ENCODE measurements at regions not wholly inside any gene's neighbourhood (a gene's known extent, or its start where the extent isn't known, plus 50 kb on each side); places are given as distances from the start of the nearest gene placed in this dataset.
"Not testable (repeated sequence)": the region's sequence is repeated elsewhere in the genome, so short reads cannot be mapped to it uniquely, and the experiment has no call there.

DNA sequence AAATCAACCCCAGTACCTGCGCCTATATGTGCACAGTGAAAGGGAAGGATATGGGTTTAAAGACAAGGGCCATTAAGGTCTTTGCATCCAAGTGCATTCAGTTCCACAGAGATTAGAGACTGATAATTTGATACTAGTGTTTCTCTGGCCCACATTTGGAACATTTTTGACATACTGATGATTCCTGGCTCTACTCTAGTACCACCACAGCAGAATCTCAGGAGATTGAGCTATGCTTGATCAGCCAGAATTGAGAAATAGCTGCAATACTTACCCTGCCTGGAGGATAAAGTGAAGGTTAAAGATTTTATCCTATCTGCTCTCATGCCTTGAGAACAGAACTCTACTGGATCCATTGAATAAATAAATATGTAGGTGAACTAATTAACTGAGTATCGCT lies 1267.8 kb downstream of the SUCLG1 start:
- Histone ChIP-seq H4K20me1 (ENCODE audit: low read depth, low read length) (no peaks in the 10 kb centered on the region), H3K27me3 (ENCODE audit: low read length) (no peaks in the 10 kb centered on the region), H3K4me3 (ENCODE audit: insufficient read depth, low read length, poor library complexity, severe bottlenecking) (no peak overlapping the region), H3K9ac (ENCODE audit: low read length) (no peak overlapping the region), H3F3A (ENCODE audit: insufficient read depth) (no peaks in the 10 kb centered on the region), H3K9me2 (replicated peaks; ENCODE audit: insufficient read depth, low read length) (no peaks in the 10 kb centered on the region), H3K36me3 (ENCODE audit: low read length) (no peaks in the 10 kb centered on the region), H3K27ac (ENCODE audit: low read depth, low read length) (no peak overlapping the region), H3K79me2 (ENCODE audit: insufficient read depth, low read length) (no peaks in the 10 kb centered on the region), H3K4me2 (ENCODE audit: low read depth, low read length, poor library complexity, severe bottlenecking) (no peak overlapping the region), H3K9me3 (ENCODE audit: insufficient read depth, low read length) (no peaks in the 10 kb centered on the region), H2AFZ (ENCODE audit: low read depth, low read length, severe bottlenecking) (no peak overlapping the region)
- TF ChIP-seq EZH2phosphoT487 (conservative IDR thresholded peaks at IDR 0.05; ENCODE audit: low read length): no peak
- TF ChIP-seq, protein P1, sequence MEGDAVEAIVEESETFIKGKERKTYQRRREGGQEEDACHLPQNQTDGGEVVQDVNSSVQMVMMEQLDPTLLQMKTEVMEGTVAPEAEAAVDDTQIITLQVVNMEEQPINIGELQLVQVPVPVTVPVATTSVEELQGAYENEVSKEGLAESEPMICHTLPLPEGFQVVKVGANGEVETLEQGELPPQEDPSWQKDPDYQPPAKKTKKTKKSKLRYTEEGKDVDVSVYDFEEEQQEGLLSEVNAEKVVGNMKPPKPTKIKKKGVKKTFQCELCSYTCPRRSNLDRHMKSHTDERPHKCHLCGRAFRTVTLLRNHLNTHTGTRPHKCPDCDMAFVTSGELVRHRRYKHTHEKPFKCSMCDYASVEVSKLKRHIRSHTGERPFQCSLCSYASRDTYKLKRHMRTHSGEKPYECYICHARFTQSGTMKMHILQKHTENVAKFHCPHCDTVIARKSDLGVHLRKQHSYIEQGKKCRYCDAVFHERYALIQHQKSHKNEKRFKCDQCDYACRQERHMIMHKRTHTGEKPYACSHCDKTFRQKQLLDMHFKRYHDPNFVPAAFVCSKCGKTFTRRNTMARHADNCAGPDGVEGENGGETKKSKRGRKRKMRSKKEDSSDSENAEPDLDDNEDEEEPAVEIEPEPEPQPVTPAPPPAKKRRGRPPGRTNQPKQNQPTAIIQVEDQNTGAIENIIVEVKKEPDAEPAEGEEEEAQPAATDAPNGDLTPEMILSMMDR (IDR thresholded peaks at IDR 0.05; ENCODE audit: insufficient read depth, low read length, poor library complexity, severe bottlenecking): no peak

DNA sequence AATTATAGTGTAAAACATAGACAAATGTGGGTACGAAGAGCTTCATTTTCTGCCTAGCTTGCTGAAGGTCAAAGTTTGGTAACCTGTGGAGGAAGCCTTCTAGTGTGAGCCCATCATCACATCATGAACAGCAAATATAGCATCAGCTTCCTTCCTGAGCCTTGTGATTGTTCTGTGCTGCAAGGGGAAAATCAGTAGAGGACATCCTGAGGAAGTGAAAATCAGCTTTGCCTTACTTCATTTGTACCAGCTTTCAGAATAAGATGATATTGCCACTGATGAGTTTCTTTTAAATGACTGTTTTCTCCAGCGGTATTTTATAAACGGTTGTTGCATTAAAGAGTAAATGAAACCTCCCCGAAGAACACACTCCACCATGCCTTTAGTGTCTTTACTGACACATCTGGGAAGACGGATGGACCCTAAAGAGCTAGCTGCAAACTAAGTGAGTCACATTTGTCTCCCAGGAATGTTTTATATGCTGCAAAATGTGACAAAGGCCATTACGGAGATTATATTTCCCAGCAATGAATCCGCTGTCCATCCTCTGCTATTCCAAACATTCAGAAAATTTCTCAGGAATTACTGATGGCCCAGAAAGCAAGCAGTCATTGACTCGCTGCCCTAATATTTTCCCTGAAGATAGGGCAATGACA lies 1272.8 kb downstream of the SUCLG1 start:
- Histone ChIP-seq H4K20me1 (ENCODE audit: low read depth, low read length) (no peaks in the 10 kb centered on the region), H3K27ac (ENCODE audit: low read depth, low read length) (no peak overlapping the region), H3K36me3 (ENCODE audit: low read length) (no peaks in the 10 kb centered on the region), H3K9me3 (ENCODE audit: insufficient read depth, low read length) (no peaks in the 10 kb centered on the region), H2AFZ (ENCODE audit: low read depth, low read length, severe bottlenecking) (no peak overlapping the region), H3K9me2 (replicated peaks; ENCODE audit: insufficient read depth, low read length) (no peaks in the 10 kb centered on the region), H3K27me3 (ENCODE audit: low read length) (no peaks in the 10 kb centered on the region), H3K79me2 (ENCODE audit: insufficient read depth, low read length) (no peaks in the 10 kb centered on the region), H3K4me3 (ENCODE audit: insufficient read depth, low read length, poor library complexity, severe bottlenecking) (no peak overlapping the region), H3F3A (ENCODE audit: insufficient read depth) (no peaks in the 10 kb centered on the region), H3K9ac (ENCODE audit: low read length) (no peak overlapping the region), H3K4me2 (ENCODE audit: low read depth, low read length, poor library complexity, severe bottlenecking) (no peak overlapping the region)
- no peak for TF ChIP-seq EZH2phosphoT487 (conservative IDR thresholded peaks at IDR 0.05; ENCODE audit: low read length)
- TF ChIP-seq, protein P1 (IDR thresholded peaks at IDR 0.05; ENCODE audit: insufficient read depth, low read length, poor library complexity, severe bottlenecking): no peak

GRCh38 chr2:83180862-83181530 lies 1278.1 kb downstream of the SUCLG1 start:
- H3K79me2 ChIP-seq (ENCODE audit: insufficient read depth, low read length): not testable (repeated sequence)

DNA sequence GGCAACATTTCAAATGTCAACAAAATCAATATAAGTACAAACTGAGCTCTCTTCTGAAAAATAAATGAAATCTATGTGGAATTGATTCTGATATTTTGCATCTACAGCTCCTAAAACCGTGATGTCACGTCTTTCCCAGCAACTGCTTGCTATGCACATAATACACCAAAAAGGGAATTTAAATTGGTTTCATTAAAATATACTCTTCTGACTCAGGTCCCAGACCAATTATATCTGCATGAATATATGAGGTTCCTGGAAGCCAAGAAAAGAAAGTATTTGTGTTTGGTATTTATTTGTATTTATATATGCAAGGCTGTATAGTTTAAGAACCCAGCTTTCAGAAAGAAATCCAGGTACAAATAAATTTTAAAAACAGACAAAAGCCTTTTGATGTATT lies 1282.5 kb downstream of the SUCLG1 start:
- Histone ChIP-seq H3K27me3 (ENCODE audit: low read length) (no peaks in the 10 kb centered on the region), H3K9me2 (replicated peaks; ENCODE audit: insufficient read depth, low read length) (no peaks in the 10 kb centered on the region), H3K27ac (ENCODE audit: low read depth, low read length) (no peak overlapping the region), H3K4me2 (ENCODE audit: low read depth, low read length, poor library complexity, severe bottlenecking) (no peak overlapping the region), H3K9me3 (ENCODE audit: insufficient read depth, low read length) (no peaks in the 10 kb centered on the region), H3F3A (ENCODE audit: insufficient read depth) (no peaks in the 10 kb centered on the region), H3K9ac (ENCODE audit: low read length) (no peak overlapping the region), H3K79me2 (ENCODE audit: insufficient read depth, low read length) (no peaks in the 10 kb centered on the region), H4K20me1 (ENCODE audit: low read depth, low read length) (no peaks in the 10 kb centered on the region), H3K4me3 (ENCODE audit: insufficient read depth, low read length, poor library complexity, severe bottlenecking) (no peak overlapping the region), H3K36me3 (ENCODE audit: low read length) (no peaks in the 10 kb centered on the region), H2AFZ (ENCODE audit: low read depth, low read length, severe bottlenecking) (no peak overlapping the region)
- TF ChIP-seq, protein P1 (IDR thresholded peaks at IDR 0.05; ENCODE audit: insufficient read depth, low read length, poor library complexity, severe bottlenecking): no peak
- no peak for TF ChIP-seq EZH2phosphoT487 (conservative IDR thresholded peaks at IDR 0.05; ENCODE audit: low read length)

More at GRCh38 chr2:83180862-83181530, 1278.1 kb downstream of the SUCLG1 start:
- H3K9me3 ChIP-seq (ENCODE audit: insufficient read depth, low read length); H2AFZ ChIP-seq (ENCODE audit: low read depth, low read length, severe bottlenecking); H3K4me3 ChIP-seq (ENCODE audit: insufficient read depth, low read length, poor library complexity, severe bottlenecking); H3K27ac ChIP-seq (ENCODE audit: low read depth, low read length); H3K9ac ChIP-seq (ENCODE audit: low read length); H3K4me2 ChIP-seq (ENCODE audit: low read depth, low read length, poor library complexity, severe bottlenecking); H3K9me2 ChIP-seq (replicated peaks; ENCODE audit: insufficient read depth, low read length); H4K20me1 ChIP-seq (ENCODE audit: low read depth, low read length); H3F3A ChIP-seq (ENCODE audit: insufficient read depth); H3K36me3 ChIP-seq (ENCODE audit: low read length); H3K27me3 ChIP-seq (ENCODE audit: low read length): not testable (repeated sequence)

All from SU-DHL-6 (cell line).